ENCODE measurements at regions not wholly inside any gene's neighbourhood (a gene's known extent, or its start where the extent isn't known, plus 50 kb on each side); places are given as distances from the start of the nearest gene placed in this dataset.

GRCh38 chr19:27891411-27891810 lies 1321.5 kb downstream of the UQCRFS1 start:
- Histone ChIP-seq H3K4me2 (ENCODE audit: insufficient read depth, low read length) (no peak overlapping the region), H3K36me3 (ENCODE audit: control insufficient read depth in 2 of 2, extremely low read depth in 1 of 2, insufficient read depth in 2 of 2, low read length in 2 of 2) (no peaks in the 10 kb centered on the region), H3K27ac (ENCODE audit: insufficient read depth, low read depth, low read length) (no peak overlapping the region), H3K9me1 (replicated peaks; ENCODE audit: control insufficient read depth, extremely low read depth, insufficient read depth, low read length) (no peaks in the 10 kb centered on the region), H3K4me3 (replicated peaks in 1 of 3; ENCODE audit: insufficient read depth in 1 of 3, low read depth in 1 of 3, low read length in 3 of 3) (no peak overlapping the region), H2AFZ (ENCODE audit: low read depth, low read length) (no peak overlapping the region), H3K9me3 (replicated peaks; ENCODE audit: control insufficient read depth, insufficient read depth, low read length) (peaks cover 16% of the 10 kb centered on the region), H4K20me1 (replicated peaks; ENCODE audit: control insufficient read depth, extremely low read depth, insufficient read depth, low read length) (no peaks in the 10 kb centered on the region), H3K4me1 (ENCODE audit: control insufficient read depth, extremely low read depth, insufficient read depth, low read length) (no peaks in the 10 kb centered on the region), H3K9ac (replicated peaks; ENCODE audit: extremely low read depth, insufficient read depth, low read length) (no peak overlapping the region), H3K79me2 (ENCODE audit: control insufficient read depth, insufficient read depth, low read length) (no peaks in the 10 kb centered on the region), H3K27me3 (ENCODE audit: control insufficient read depth in 2 of 2, insufficient read depth in 2 of 2, low read length in 2 of 2) (no peaks in the 10 kb centered on the region)
- intact Hi-C loops (cut with micrococcal nuclease) (no loop called here), dilution Hi-C loops (cut with MboI; ENCODE audit: extremely low pct_ligation_motif_present, low sequenced_read_pairs) (no loop called here)
- ChIA-PET CTCF (no interaction called here), POLR2A (no interaction called here)
- no TSS peak for BruUV-seq (replicated peaks)
- TF ChIP-seq, protein P1, sequence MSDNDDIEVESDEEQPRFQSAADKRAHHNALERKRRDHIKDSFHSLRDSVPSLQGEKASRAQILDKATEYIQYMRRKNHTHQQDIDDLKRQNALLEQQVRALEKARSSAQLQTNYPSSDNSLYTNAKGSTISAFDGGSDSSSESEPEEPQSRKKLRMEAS (IDR thresholded peaks at IDR 0.05; ENCODE audit: insufficient read depth, insufficient read length), result no peak
- TF ChIP-seq JUN (IDR thresholded peaks at IDR 0.05; ENCODE audit: borderline replicate concordance, insufficient read depth, insufficient read length, low read depth) (no peak), EZH2 (IDR thresholded peaks at IDR 0.05; ENCODE audit: borderline replicate concordance, low read depth, low read length, severe bottlenecking) (no peak)
- TF ChIP-seq, protein P2, sequence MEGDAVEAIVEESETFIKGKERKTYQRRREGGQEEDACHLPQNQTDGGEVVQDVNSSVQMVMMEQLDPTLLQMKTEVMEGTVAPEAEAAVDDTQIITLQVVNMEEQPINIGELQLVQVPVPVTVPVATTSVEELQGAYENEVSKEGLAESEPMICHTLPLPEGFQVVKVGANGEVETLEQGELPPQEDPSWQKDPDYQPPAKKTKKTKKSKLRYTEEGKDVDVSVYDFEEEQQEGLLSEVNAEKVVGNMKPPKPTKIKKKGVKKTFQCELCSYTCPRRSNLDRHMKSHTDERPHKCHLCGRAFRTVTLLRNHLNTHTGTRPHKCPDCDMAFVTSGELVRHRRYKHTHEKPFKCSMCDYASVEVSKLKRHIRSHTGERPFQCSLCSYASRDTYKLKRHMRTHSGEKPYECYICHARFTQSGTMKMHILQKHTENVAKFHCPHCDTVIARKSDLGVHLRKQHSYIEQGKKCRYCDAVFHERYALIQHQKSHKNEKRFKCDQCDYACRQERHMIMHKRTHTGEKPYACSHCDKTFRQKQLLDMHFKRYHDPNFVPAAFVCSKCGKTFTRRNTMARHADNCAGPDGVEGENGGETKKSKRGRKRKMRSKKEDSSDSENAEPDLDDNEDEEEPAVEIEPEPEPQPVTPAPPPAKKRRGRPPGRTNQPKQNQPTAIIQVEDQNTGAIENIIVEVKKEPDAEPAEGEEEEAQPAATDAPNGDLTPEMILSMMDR (IDR thresholded peaks at IDR 0.05; ENCODE audit: extremely low read depth in 1 of 2, insufficient read depth in 1 of 2, low read depth in 1 of 2, low read length in 2 of 2), result no peak
- no peak for FAIRE-seq
- no peak for DNase-seq (ENCODE audit: low read depth, low spot score)

DNA sequence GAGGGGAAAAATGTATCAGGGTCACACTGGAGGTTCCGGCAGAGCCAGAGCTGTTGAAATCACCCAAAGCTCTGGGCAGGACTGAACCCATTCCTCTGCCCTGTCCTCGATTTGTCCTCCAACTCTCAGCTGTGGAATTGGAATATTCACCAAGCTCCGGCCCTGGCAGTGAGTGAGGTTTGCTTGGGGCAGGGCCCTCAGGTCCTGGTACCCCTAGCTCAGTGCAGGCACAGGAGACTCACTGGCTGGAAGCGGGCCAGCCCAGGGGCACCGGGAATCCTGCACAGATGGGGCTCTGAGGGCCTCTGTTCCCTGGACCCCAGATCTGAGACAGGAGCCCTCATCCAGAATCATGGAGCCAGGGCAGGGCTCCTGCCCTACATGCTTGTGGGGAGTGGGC lies 1322.3 kb downstream of the UQCRFS1 start:
- no peaks in the 10 kb centered on the region for H4K20me1 ChIP-seq (replicated peaks; ENCODE audit: control insufficient read depth, extremely low read depth, insufficient read depth, low read length)
- no peak overlapping the region for H3K27ac ChIP-seq (ENCODE audit: insufficient read depth, low read depth, low read length)
- no peaks in the 10 kb centered on the region for H3K9me1 ChIP-seq (replicated peaks; ENCODE audit: control insufficient read depth, extremely low read depth, insufficient read depth, low read length)
- no peaks in the 10 kb centered on the region for H3K36me3 ChIP-seq (ENCODE audit: control insufficient read depth in 2 of 2, extremely low read depth in 1 of 2, insufficient read depth in 2 of 2, low read length in 2 of 2)
- H3K79me2 ChIP-seq (ENCODE audit: control insufficient read depth, insufficient read depth, low read length), result no peaks in the 10 kb centered on the region
- FAIRE-seq (no peak), DNase-seq (ENCODE audit: low read depth, low spot score) (no peak)
- peaks cover 14% of the 10 kb centered on the region for H3K9me3 ChIP-seq (replicated peaks; ENCODE audit: control insufficient read depth, insufficient read depth, low read length)
- dilution Hi-C loops (cut with MboI; ENCODE audit: extremely low pct_ligation_motif_present, low sequenced_read_pairs) (no loop called here), intact Hi-C loops (cut with micrococcal nuclease) (no loop called here)
- no peak overlapping the region for H2AFZ ChIP-seq (ENCODE audit: low read depth, low read length)
- ChIA-PET POLR2A (no interaction called here), CTCF (no interaction called here)
- H3K27me3 ChIP-seq (ENCODE audit: control insufficient read depth in 2 of 2, insufficient read depth in 2 of 2, low read length in 2 of 2), result no peaks in the 10 kb centered on the region
- no peak overlapping the region for H3K9ac ChIP-seq (replicated peaks; ENCODE audit: extremely low read depth, insufficient read depth, low read length)
- H3K4me1 ChIP-seq (ENCODE audit: control insufficient read depth, extremely low read depth, insufficient read depth, low read length), result no peaks in the 10 kb centered on the region
- no peak overlapping the region for H3K4me2 ChIP-seq (ENCODE audit: insufficient read depth, low read length)
- H3K4me3 ChIP-seq (replicated peaks in 1 of 3; ENCODE audit: insufficient read depth in 1 of 3, low read depth in 1 of 3, low read length in 3 of 3), result no peak overlapping the region
- no peak for TF ChIP-seq MYC (IDR thresholded peaks at IDR 0.05; ENCODE audit: low read depth, low read length)
- no peak for TF ChIP-seq POLR2AphosphoS5 (IDR thresholded peaks at IDR 0.05; ENCODE audit: insufficient read depth, low read depth, low read length)
- TF ChIP-seq, protein P1 (IDR thresholded peaks at IDR 0.05; ENCODE audit: insufficient read depth, insufficient read length), result no peak
- no peak for TF ChIP-seq JUN (IDR thresholded peaks at IDR 0.05; ENCODE audit: borderline replicate concordance, insufficient read depth, insufficient read length, low read depth)
- no peak for TF ChIP-seq GATA2 (IDR thresholded peaks at IDR 0.05; ENCODE audit: insufficient read depth, insufficient read length, low read depth, low read length)
- TF ChIP-seq FOS (IDR thresholded peaks at IDR 0.05; ENCODE audit: borderline replicate concordance, insufficient read depth, low read length), result no peak
- no peak for TF ChIP-seq POLR2A (IDR thresholded peaks at IDR 0.05; ENCODE audit: low read depth, low read length)
- TF ChIP-seq, protein P2 (IDR thresholded peaks at IDR 0.05; ENCODE audit: extremely low read depth in 1 of 2, insufficient read depth in 1 of 2, low read depth in 1 of 2, low read length in 2 of 2), result no peak
- TF ChIP-seq EZH2 (IDR thresholded peaks at IDR 0.05; ENCODE audit: borderline replicate concordance, low read depth, low read length, severe bottlenecking), result no peak
- BruUV-seq (replicated peaks), result no TSS peak

All from endothelial cell of umbilical vein (primary cell).